ENCODE measurements at regions not wholly inside any gene's neighbourhood (a gene's known extent, or its start where the extent isn't known, plus 50 kb on each side); places are given as distances from the start of the nearest gene placed in this dataset.

- no peak for TF ChIP-seq POLR2AphosphoS5 (IDR thresholded peaks at IDR 0.05; ENCODE audit: low read depth, low read length)
- no peak for TF ChIP-seq POLR2A (IDR thresholded peaks at IDR 0.05; ENCODE audit: low read depth, low read length)
Observed at GRCh38 chr12:118922405-118922804, 58.9 kb upstream of the SRRM4 start.

All from GM12892 (cell line).